ENCODE measurements at regions not wholly inside any gene's neighbourhood (a gene's known extent, or its start where the extent isn't known, plus 50 kb on each side); places are given as distances from the start of the nearest gene placed in this dataset.

DNA sequence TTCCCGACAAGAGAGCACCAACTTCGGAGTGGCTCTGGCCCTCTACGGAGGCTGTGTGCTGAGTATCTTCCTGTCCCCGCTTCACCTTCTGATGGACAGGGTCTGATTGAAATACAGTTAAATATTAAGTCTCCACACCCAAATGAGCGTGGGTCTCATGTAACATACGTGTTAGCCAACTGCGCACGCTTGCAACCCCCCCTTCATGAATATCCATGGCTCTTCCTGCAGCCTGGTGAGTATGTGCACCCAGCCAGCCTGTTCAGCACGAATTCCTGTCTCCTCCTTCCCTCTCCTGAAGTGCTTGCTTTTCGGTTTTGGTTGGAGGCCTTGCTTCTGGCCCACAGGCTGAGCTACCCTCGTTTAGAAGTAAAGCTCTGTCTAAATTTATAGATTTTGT, 102.9 kb upstream of the FRMD1 start:
- 86 to 88% (median 87%) methylated on average over 11 of the region's 11 CpGs for WGBS, 4 donors
- Histone ChIP-seq H3K27me3 (peaks cover 0 to 4% (median 0%) of the 10 kb centered on the region in 9 donors), H3K9me3 (no peaks in the 10 kb centered on the region), H3K4me3 (no peak overlapping the region), H3K27ac (no peak overlapping the region), H3K36me3 (no peaks in the 10 kb centered on the region), H3K4me1 (no peaks in the 10 kb centered on the region)
- no peak for ATAC-seq
- no peak for TF ChIP-seq POLR2A (IDR thresholded peaks at IDR 0.05)
- TF ChIP-seq, protein P1, sequence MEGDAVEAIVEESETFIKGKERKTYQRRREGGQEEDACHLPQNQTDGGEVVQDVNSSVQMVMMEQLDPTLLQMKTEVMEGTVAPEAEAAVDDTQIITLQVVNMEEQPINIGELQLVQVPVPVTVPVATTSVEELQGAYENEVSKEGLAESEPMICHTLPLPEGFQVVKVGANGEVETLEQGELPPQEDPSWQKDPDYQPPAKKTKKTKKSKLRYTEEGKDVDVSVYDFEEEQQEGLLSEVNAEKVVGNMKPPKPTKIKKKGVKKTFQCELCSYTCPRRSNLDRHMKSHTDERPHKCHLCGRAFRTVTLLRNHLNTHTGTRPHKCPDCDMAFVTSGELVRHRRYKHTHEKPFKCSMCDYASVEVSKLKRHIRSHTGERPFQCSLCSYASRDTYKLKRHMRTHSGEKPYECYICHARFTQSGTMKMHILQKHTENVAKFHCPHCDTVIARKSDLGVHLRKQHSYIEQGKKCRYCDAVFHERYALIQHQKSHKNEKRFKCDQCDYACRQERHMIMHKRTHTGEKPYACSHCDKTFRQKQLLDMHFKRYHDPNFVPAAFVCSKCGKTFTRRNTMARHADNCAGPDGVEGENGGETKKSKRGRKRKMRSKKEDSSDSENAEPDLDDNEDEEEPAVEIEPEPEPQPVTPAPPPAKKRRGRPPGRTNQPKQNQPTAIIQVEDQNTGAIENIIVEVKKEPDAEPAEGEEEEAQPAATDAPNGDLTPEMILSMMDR (IDR thresholded peaks at IDR 0.05), result no peak
- intact Hi-C loops (cut with DNase I), result no loop called here
- DNase-seq, result peak in 1 of 5 donors; percentile 3

- TF ChIP-seq POLR2A (IDR thresholded peaks at IDR 0.05), result no peak
- TF ChIP-seq, protein P1 (IDR thresholded peaks at IDR 0.05), result no peak
- ATAC-seq (no peak), DNase-seq (no peak)
- Histone ChIP-seq H3K4me3 (no peak overlapping the region), H3K27ac (no peak overlapping the region), H3K36me3 (no peaks in the 10 kb centered on the region), H3K27me3 (peaks cover 0 to 4% (median 0%) of the 10 kb centered on the region in 9 donors), H3K4me1 (no peaks in the 10 kb centered on the region), H3K9me3 (no peaks in the 10 kb centered on the region)
- 84 to 89% (median 88%) methylated on average over 6 of the region's 6 CpGs for whole genome bisulfite sequencing, 4 donors
- intact Hi-C loops (cut with DNase I), result no loop called here
Observed at GRCh38 chr6:168181316-168181715, 102.3 kb upstream of the FRMD1 start.

GRCh38 chr6:168180548-168181011, 101.6 kb upstream of the FRMD1 start:
- ATAC-seq, result no peak
- H3K27me3 ChIP-seq, result peaks cover 0 to 4% (median 0%) of the 10 kb centered on the region in 9 donors
- no peaks in the 10 kb centered on the region for H3K4me1 ChIP-seq
- intact Hi-C loops (cut with DNase I), result no loop called here
- TF ChIP-seq, protein P1 (IDR thresholded peaks at IDR 0.05), result no peak
- no peak for TF ChIP-seq POLR2A (IDR thresholded peaks at IDR 0.05)
- no peaks in the 10 kb centered on the region for H3K36me3 ChIP-seq
- H3K9me3 ChIP-seq, result no peaks in the 10 kb centered on the region
- no peak overlapping the region for H3K4me3 ChIP-seq
- DNase-seq, result no peak
- H3K27ac ChIP-seq, result no peak overlapping the region
- 70 to 90% (median 83%) methylated on average over 15 to 19 of the region's 19 CpGs for WGBS, 4 donors

DNA sequence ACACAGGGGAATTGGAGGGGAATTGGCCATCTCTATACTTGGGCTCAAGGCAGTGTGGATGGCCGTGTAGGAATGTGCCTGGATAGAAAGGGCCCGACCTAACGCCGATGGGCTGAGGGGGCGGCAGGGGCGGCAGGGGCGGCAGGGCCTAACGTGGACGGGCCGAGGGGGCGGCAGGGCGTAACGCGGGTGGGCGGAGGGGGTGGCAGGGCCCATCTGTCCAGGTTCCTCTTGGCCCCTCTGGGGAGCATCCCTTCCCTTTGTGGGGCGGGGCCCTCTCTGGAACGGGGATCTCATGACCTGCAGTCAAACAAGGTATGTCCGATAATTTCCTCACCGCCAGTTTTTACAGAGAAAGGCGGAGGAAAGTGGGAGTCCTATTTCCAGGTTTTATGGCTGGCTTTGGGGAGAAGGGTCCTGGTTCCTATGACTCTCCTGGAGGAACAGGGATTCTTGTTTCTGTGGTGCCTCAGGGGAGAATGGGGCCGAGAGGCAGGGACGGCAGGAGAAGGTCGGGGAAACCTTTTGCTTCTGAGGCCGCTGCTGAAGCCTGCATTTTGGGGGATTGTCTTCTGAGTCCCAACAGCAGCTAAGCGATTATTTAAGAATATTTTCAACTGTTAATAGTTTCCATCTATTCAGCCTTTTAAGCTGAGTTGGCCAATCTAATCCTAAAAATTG, 100.8 kb upstream of the FRMD1 start:
- ATAC-seq (no peak), DNase-seq (no peak)
- Histone ChIP-seq H3K4me1 (no peaks in the 10 kb centered on the region), H3K9me3 (no peaks in the 10 kb centered on the region), H3K27me3 (peaks cover 0 to 4% (median 0%) of the 10 kb centered on the region in 9 donors), H3K4me3 (no peak overlapping the region), H3K36me3 (no peaks in the 10 kb centered on the region), H3K27ac (no peak overlapping the region)
- TF ChIP-seq, protein P1 (IDR thresholded peaks at IDR 0.05), result no peak
- intact Hi-C loops (cut with DNase I), result no loop called here
- 88 to 94% (median 91%) methylated on average over 25 of the region's 25 CpGs for WGBS, 4 donors

Data from heart left ventricle (tissue), 16 donors.